ENCODE measurements at regions not wholly inside any gene's neighbourhood (a gene's known extent, or its start where the extent isn't known, plus 50 kb on each side); places are given as distances from the start of the nearest gene placed in this dataset.

- H3K9me3 ChIP-seq (replicated peaks; ENCODE audit: control insufficient read depth, insufficient read depth, low read length), result no peaks in the 10 kb centered on the region
- H3K9me1 ChIP-seq (replicated peaks; ENCODE audit: control insufficient read depth, extremely low read depth, insufficient read depth, low read length), result no peaks in the 10 kb centered on the region
- dilution Hi-C loops (cut with MboI; ENCODE audit: extremely low pct_ligation_motif_present, low sequenced_read_pairs) (no loop called here), intact Hi-C loops (cut with micrococcal nuclease) (no loop called here)
- no peaks in the 10 kb centered on the region for H4K20me1 ChIP-seq (replicated peaks; ENCODE audit: control insufficient read depth, extremely low read depth, insufficient read depth, low read length)
- H2AFZ ChIP-seq (ENCODE audit: low read depth, low read length), result no peak overlapping the region
- no peaks in the 10 kb centered on the region for H3K4me1 ChIP-seq (ENCODE audit: control insufficient read depth, extremely low read depth, insufficient read depth, low read length)
- no peak overlapping the region for H3K4me2 ChIP-seq (ENCODE audit: insufficient read depth, low read length)
- TF ChIP-seq EZH2 (IDR thresholded peaks at IDR 0.05; ENCODE audit: borderline replicate concordance, low read depth, low read length, severe bottlenecking), result no peak
- no peak for TF ChIP-seq FOS (IDR thresholded peaks at IDR 0.05; ENCODE audit: borderline replicate concordance, insufficient read depth, low read length)
- TF ChIP-seq POLR2A (IDR thresholded peaks at IDR 0.05; ENCODE audit: low read depth, low read length), result no peak
- no peak for TF ChIP-seq MYC (IDR thresholded peaks at IDR 0.05; ENCODE audit: low read depth, low read length)
- no peak for TF ChIP-seq CTCF (IDR thresholded peaks at IDR 0.05; ENCODE audit: extremely low read depth in 1 of 2, insufficient read depth in 1 of 2, low read depth in 1 of 2, low read length in 2 of 2)
- TF ChIP-seq POLR2AphosphoS5 (IDR thresholded peaks at IDR 0.05; ENCODE audit: insufficient read depth, low read depth, low read length), result no peak
- no peak for TF ChIP-seq GATA2 (IDR thresholded peaks at IDR 0.05; ENCODE audit: insufficient read depth, insufficient read length, low read depth, low read length)
- no peak for TF ChIP-seq JUN (IDR thresholded peaks at IDR 0.05; ENCODE audit: borderline replicate concordance, insufficient read depth, insufficient read length, low read depth)
- no peak for TF ChIP-seq MAX (IDR thresholded peaks at IDR 0.05; ENCODE audit: insufficient read depth, insufficient read length)
- no TSS peak for BruUV-seq (replicated peaks)
- H3K27me3 ChIP-seq (ENCODE audit: control insufficient read depth in 2 of 2, insufficient read depth in 2 of 2, low read length in 2 of 2), result peaks cover 7 to 14% of the 10 kb centered on the region in 2 experiments
- no peak overlapping the region for H3K9ac ChIP-seq (replicated peaks; ENCODE audit: extremely low read depth, insufficient read depth, low read length)
- ChIA-PET POLR2A (no interaction called here), CTCF (no interaction called here)
- H3K27ac ChIP-seq (ENCODE audit: insufficient read depth, low read depth, low read length), result no peak overlapping the region
- H3K4me3 ChIP-seq (replicated peaks in 1 of 3; ENCODE audit: insufficient read depth in 1 of 3, low read depth in 1 of 3, low read length in 3 of 3), result no peak overlapping the region
- no peak for DNase-seq (ENCODE audit: low read depth, low spot score)
- H3K79me2 ChIP-seq (ENCODE audit: control insufficient read depth, insufficient read depth, low read length), result no peaks in the 10 kb centered on the region
- no peaks in the 10 kb centered on the region for H3K36me3 ChIP-seq (ENCODE audit: control insufficient read depth in 2 of 2, extremely low read depth in 1 of 2, insufficient read depth in 2 of 2, low read length in 2 of 2)
- no peak for FAIRE-seq
Observed at GRCh38 chr10:50982989-50983388, 91.3 kb upstream of the PRKG1 start.

All from endothelial cell of umbilical vein (primary cell).